Forelimb muscle (tissue), 1 donor: ENCODE measurements at regions not wholly inside any gene's neighbourhood (a gene's known extent, or its start where the extent isn't known, plus 50 kb on each side); places are given as distances from the start of the nearest gene placed in this dataset.
"Not testable (repeated sequence)": the region's sequence is repeated elsewhere in the genome, so short reads cannot be mapped to it uniquely, and the experiment has no call there.

Experiments
- DNase-seq: peaks from one replicate; pipeline ENCODE4 v3.0.0-alpha.2; 2013; ENCODE audit warnings: low read depth

GRCh38 chr16:29145086-29145485, 160.2 kb downstream of the LAT start:
- DNase-seq, result not testable (repeated sequence)

DNA sequence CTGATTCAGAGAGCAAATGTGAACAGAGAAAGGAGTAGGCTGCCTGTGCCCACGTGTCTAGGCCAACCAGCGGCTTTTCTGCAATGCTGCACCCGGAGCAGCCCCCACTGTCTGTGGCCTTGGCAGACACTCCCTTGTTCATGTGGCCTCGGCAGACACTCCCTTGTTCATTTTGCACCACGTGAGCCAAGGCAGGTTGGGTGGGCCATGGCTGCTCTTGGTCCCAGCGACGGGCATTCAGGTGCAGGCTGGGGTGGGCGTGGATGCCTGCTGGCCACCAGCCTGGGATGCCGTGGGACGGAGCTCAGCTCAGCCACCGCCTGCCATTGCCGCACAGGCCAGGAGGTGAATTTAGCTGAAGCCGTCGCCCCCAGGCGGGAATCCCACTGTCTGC, 159.8 kb downstream of the LAT start:
- DNase-seq, result not testable (repeated sequence)

- not testable (repeated sequence) for DNase-seq
These were observed 159.2 kb downstream of the LAT start for GRCh38 chr16:29143739-29144668.

DNA sequence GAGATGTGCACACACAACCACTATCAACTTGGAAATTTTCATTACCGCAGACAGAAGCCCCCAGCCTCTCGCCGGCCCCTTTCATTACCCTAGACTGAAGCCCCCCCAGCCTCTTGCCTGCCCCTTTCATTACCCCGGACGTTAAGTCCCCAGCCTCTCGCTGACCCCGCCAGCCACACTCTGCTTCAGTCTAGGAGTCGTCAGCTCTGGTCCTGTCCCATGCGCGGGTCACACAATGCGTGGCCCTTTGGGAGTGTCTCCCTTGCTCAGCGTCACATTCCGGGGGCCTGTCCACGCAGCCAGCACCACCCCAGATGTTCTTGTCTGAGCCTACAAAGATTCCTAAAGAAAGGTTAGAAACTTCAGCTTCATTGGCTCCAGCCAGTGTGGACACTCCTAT, 157.7 kb downstream of the LAT start:
- not testable (repeated sequence) for DNase-seq

DNA sequence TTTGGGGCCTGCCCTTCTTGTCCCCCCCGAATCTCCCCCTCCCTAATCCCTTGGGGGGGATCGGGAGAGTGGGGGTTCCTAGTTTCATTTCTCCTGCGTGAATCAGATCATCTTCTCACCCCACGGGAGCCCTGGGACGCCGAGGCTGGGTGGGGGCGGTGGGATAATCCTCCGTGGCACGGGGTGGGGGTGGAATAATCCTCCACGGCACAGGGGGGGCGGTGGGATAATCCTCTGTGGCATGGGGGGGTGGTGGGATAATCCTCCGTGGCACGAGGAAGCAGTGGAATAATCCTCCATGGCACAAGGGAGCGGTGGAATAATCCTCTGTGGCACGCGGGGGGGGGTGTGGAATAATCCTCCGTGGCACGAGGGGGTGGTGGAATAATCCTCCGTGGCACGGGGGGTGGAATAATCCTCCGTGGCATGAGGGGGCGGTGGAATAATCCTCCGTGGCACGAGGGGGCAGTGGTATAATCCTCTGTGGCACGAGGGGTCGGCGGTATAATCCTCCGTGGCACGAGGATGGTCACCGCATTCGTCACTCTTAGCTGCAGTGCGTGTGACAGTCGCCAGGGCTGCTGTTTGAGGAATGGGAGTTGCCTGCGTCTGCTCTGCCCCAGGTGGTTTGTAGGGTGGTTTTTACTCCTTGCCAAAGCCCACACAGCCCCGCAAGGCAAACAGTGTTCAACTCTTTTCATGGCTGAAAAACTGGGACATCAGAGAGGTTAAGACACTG, 156.9 kb downstream of the LAT start:
- no peak for DNase-seq

- not testable (repeated sequence) for DNase-seq
These were observed 156.3 kb downstream of the LAT start for GRCh38 chr16:29141121-29141520.

DNA sequence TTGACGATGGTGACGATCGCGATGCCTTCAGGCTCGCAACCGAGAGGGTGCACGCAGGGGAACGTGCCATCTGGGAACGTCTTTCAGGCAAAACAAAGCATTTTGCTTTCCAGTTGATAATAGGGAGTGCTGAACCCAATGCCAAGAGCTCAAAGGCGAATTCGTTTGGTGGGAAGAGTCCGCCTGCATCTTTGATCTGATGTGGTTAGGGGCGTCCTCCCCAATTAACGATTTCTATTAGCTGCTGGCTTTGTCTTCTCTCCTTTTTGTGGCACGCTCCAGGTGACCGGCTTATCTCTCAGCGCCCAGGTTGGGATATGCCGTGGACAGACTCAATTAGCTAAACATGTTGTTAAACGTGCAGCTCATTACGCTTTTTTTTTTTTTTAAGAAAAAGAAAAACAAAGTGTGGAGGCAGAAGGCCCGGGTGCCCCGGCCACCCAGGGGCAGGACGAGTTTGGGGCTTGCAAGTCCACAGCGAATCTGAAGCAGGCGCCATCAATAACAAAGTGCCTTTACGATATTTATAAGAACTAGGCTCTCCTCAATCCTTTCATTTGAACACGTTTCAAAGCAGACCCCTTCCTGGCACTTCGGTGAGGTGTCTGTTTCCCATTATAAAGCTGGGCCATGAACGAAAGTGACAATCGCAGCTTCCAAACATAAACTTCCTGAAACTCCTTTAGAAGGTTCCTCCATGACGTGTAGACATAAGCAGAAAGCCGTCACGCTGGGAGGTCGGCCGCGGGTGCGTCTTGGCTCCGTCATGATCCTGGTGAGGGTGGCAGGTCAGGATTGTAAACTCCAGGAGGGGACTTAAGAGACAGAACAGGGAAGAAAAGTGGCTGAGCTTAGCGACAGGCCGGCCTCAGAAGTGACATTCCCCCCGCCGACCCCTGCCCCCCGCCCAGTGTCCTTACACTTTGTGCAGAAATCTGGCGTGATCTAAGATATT, 155.3 kb downstream of the LAT start:
- not testable (repeated sequence) for DNase-seq

DNA sequence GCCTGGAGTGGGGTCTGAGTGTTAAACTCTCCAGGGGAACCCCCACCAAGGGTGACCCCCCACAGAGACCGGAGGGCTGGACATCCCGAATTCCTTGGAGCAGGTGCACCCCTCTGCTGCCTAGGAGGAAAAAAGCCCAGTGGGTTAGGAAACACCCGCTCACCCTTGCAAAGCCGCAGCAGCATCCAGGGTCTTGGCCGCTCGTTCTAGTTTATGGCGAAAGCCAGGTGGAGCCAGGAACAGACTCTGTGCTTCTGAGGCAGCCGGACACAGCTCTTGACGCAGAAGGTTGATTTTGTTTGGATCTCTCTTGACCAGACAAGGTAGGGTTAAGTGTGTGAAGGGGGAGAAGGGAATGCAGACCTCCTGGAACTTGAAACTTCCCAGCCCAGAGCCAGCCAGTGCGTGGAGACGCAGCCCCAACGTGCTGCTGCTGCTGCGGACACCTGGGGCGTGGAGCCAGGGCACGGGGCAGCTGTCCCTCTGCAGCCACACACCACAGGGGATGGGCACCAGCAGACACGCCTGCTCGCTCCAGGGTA, 154.5 kb downstream of the LAT start:
- DNase-seq, result no peak

DNA sequence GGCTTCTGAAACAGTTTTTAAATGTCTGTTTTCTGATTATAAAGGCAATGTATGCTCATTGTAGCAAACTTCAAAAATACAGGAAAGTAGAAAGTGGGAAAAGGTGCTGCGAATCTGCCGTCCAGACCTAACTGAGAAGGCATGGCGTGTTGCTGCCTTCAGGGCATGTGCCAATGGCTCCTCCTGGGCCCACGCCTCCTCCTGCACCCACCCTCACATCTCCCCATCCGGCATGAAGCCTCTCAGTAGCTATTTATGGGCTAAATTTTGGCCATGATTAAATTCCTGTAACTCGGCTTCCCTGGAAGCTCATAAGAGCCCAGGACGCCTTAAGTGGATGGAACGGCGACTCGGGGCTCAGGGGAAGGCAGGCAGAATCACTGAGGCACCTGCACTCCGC, 153.8 kb downstream of the LAT start:
- DNase-seq, result not testable (repeated sequence)

GRCh38 chr16:29137894-29138662, 153.2 kb downstream of the LAT start:
- DNase-seq, result not testable (repeated sequence)

DNA sequence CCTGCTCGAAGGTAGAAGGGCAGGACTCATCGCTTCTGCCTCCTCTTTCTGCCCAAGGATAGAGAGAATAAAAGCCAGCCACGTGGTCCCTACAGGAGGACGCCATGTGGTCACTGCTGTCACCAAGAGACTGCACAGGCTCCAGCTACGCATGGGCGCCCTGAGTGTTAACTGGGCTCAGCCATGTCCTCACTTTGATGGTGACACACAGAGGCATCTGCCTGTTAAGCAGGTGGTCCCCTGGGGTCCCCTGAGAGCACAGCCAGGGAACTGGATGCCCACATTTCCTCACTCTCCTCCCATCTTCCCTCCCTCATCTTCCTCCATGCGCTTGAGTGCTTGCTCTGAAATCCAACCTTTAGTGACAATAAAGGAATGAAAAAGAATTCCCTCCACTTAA, 152.6 kb downstream of the LAT start:
- DNase-seq, result not testable (repeated sequence)

DNA sequence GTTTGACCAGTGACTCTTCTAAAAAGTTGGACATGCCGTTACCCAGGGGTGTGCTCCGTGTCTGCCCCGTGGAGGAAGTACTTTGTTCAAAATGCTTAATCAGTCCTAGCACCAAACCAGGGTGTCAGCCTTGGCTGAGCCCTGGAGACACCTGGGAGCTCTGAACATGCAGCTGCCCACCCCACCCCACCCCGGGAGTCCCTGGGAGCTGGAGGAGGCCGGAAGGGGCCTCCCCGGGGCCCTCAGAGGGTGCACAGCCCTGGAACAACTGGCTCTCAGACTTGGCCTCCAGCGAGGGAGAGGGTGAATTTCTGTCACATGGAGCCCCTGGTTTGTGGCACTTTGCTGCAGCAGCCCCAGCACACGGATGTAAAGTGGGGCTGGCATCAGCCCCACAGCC, 152.1 kb downstream of the LAT start:
- DNase-seq, result not testable (repeated sequence)

DNA sequence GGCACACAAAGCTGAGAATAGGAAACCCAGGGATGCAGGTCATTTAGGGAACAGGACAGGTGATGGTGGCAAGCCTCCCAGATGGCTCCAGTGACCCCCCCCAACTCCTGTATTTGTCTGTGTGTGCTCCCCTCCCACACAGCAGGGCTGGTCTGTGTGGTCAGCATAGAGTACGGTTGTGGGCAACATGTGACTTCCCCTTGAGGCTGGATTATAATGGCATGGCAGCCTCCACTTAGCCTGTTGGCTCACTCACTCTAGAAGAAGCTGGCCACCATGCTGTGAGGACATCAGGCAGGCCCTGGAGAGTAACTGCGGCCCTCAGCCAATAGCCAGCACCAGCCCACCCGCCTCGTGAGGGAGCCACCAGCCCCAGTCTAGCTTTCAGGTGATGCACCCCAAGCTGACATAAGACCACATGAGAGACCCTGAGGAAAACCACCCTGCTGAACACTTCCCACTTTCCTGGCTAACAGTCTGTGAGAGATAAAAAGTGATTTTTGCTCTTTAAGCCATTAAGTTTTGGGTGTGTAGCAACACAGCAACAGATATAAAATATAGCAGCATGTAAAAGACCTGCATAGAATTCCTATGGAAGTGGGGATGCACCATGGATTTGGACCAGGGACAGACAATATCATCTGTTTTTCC, 151.3 kb downstream of the LAT start:
- DNase-seq, result not testable (repeated sequence)

- DNase-seq, result not testable (repeated sequence)
These were observed 150.2 kb downstream of the LAT start for GRCh38 chr16:29135098-29135497.

DNA sequence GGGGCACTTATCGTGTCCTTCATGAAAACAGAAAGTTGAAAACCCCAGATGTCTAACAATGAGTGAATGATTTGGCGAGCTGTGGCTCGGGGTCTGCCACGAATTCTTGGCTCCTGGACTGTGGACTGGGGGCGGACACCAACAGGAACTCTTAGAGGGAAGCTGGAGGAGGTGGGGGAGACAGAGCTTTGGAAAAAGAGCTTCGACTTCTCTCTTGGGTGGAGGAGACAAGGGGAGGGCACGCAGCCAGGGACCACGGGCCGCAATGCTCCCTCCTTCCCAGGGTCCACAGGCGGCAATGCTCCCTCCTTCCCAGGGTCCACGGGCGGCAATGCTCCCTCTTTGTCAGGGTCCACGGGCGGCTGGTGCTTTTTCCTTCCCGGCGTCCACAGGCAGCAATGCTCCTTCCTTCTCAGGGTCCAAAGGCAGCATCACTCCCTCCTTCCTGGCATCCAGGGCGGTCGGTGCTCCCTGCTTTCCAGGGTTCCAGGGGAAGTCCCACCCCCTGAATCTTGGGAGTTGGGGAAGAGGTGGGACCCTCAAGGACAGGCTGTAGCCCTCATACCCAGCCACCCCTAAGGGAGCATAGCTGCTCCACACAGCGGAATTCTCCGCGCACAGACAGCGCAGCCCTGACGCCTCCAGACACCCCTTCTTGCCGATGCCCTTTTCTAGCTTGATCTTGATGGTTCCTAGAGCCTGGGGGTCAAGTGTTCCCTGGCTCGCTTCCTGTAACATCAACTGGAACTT, 149.0 kb downstream of the LAT start:
- DNase-seq, result not testable (repeated sequence)

- not testable (repeated sequence) for DNase-seq
These were observed 148.0 kb downstream of the LAT start for GRCh38 chr16:29132869-29133268.

GRCh38 chr16:29132444-29132843, 147.6 kb downstream of the LAT start:
- DNase-seq, result not testable (repeated sequence)

GRCh38 chr16:29130901-29131851, 146.3 kb downstream of the LAT start:
- DNase-seq, result not testable (repeated sequence)
